ENCODE measurements at regions not wholly inside any gene's neighbourhood (a gene's known extent, or its start where the extent isn't known, plus 50 kb on each side); places are given as distances from the start of the nearest gene placed in this dataset.
A peak's percentile ranks its signal among the peaks of the same experiment; 100 is the strongest.
"Not testable (repeated sequence)": the region's sequence is repeated elsewhere in the genome, so short reads cannot be mapped to it uniquely, and the experiment has no call there.

DNA sequence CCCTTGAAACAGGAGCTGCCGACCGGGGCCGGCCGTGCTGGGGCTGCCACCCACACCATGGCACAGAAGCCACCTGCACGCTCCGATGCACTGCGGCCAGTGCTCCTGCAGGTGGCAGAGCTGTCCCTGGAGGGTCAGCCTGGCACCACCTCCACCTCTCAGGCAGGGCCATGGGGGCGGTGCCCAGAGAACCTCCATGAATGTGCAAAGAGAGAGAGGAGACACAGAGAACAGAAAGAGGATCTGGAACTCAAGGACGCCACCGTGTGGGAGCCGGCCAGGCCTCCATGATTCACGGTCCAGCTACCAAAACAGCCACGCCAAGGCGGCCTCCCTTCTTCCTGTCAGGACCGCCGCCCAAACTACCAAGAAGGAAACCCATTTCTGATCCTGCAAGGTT, 5397.7 kb upstream of the TPTE start:
- H3K36me3 ChIP-seq (ENCODE audit: low read depth, missing control alignments); intact Hi-C loops (cut with DNase I; ENCODE audit: low total_unique reads); H3K27me3 ChIP-seq; H3K27ac ChIP-seq; H3K4me1 ChIP-seq; H3K4me3 ChIP-seq; H3K9me3 ChIP-seq: not testable (repeated sequence)
- DNase-seq = peak; percentile 90
- WGBS, 2 donors = 0% methylated on average over 4 of the region's 16 CpGs; no CpG with 5 or more reads in 1 of the 2 donors
- TF ChIP-seq CTCF (IDR thresholded peaks at IDR 0.05) = peak in 1 of 3 experiments; percentile 27

GRCh38 chr21:5128261-5128660, 5393.1 kb upstream of the TPTE start:
- H3K27me3 ChIP-seq; H3K36me3 ChIP-seq (ENCODE audit: low read depth, missing control alignments); intact Hi-C loops (cut with DNase I; ENCODE audit: low total_unique reads); H3K9me3 ChIP-seq; H3K27ac ChIP-seq; H3K4me1 ChIP-seq: not testable (repeated sequence)
- peak; percentile 96 for DNase-seq
- WGBS, 2 donors = 1% methylated on average over 20 of the region's 42 CpGs; no CpG with 5 or more reads in 1 of the 2 donors
- H3K4me3 ChIP-seq = peak overlapping the region in 1 of 2 donors; percentile 56

- H3K36me3 ChIP-seq (ENCODE audit: low read depth, missing control alignments); H3K27me3 ChIP-seq; H3K9me3 ChIP-seq; H3K4me1 ChIP-seq; H3K4me3 ChIP-seq; DNase-seq; H3K27ac ChIP-seq; intact Hi-C loops (cut with DNase I; ENCODE audit: low total_unique reads): not testable (repeated sequence)
- WGBS, 2 donors = 100% methylated on average over 1 of the region's 19 CpGs; no CpG with 5 or more reads in 1 of the 2 donors
Observed at GRCh38 chr21:5133824-5134223, 5387.6 kb upstream of the TPTE start.

DNA sequence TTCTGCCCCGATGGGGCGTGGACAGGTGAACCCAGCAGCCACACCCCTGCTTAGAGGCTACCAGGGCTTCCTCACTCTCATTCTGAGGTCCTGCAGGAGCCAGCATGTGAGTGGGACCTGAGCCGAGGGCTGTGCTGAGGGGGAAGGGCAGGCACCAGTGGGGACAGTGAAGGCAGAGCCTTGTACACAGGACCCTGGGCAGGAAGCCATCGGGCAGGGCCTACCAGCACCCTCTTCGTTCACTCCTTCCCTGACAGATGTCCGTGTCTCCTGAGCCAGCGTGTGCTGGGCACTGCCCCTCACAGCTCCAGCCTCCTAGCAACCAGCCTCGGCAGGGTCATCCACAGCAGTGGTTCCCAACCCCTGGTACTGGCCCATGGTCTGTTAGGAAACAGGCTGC, 5385.0 kb upstream of the TPTE start:
- no CpG with 5 or more reads among the region's 8 CpGs for WGBS, 2 donors
- DNase-seq; H3K9me3 ChIP-seq; H3K4me3 ChIP-seq; H3K27ac ChIP-seq; H3K36me3 ChIP-seq (ENCODE audit: low read depth, missing control alignments); H3K27me3 ChIP-seq; H3K4me1 ChIP-seq; intact Hi-C loops (cut with DNase I; ENCODE audit: low total_unique reads): not testable (repeated sequence)

GRCh38 chr21:5137006-5137405, 5384.4 kb upstream of the TPTE start:
- H3K9me3 ChIP-seq; H3K27ac ChIP-seq; intact Hi-C loops (cut with DNase I; ENCODE audit: low total_unique reads); H3K27me3 ChIP-seq; H3K4me3 ChIP-seq; H3K4me1 ChIP-seq; DNase-seq; H3K36me3 ChIP-seq (ENCODE audit: low read depth, missing control alignments): not testable (repeated sequence)
- no CpG with 5 or more reads among the region's 18 CpGs for WGBS, 2 donors

- WGBS, 2 donors = 84% methylated on average over 4 of the region's 7 CpGs; no CpG with 5 or more reads in 1 of the 2 donors
- H3K4me1 ChIP-seq; H3K9me3 ChIP-seq; intact Hi-C loops (cut with DNase I; ENCODE audit: low total_unique reads); H3K4me3 ChIP-seq; H3K36me3 ChIP-seq (ENCODE audit: low read depth, missing control alignments); H3K27me3 ChIP-seq; DNase-seq; H3K27ac ChIP-seq: not testable (repeated sequence)
Observed at GRCh38 chr21:5138687-5139086, 5382.7 kb upstream of the TPTE start.

DNA sequence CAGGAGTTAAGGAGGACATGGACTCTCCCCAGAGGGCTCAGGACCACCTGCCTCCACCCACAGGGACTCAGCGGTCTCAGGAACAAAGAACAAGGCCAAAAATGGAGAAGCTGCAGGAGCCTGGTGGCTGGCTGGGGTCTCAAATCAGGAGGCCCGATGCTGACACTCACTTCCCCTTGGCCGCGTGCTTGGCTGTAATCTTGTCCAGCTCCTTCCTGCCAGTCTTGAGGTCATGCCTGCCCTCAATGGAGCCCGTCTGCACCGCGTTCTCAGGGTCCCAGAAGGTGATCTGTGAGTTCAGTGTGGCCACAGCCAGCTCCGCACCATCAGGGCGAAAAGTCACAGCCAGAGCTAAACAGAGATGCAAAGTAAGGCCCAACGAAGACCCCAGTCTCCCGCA, 5381.9 kb upstream of the TPTE start:
- H3K27ac ChIP-seq; intact Hi-C loops (cut with DNase I; ENCODE audit: low total_unique reads); DNase-seq; H3K9me3 ChIP-seq; H3K4me1 ChIP-seq; H3K27me3 ChIP-seq; H3K36me3 ChIP-seq (ENCODE audit: low read depth, missing control alignments); H3K4me3 ChIP-seq: not testable (repeated sequence)
- WGBS, 2 donors = no CpG with 5 or more reads among the region's 11 CpGs

- H3K36me3 ChIP-seq (ENCODE audit: low read depth, missing control alignments); H3K4me3 ChIP-seq; H3K9me3 ChIP-seq; H3K27me3 ChIP-seq; DNase-seq; H3K4me1 ChIP-seq; H3K27ac ChIP-seq; intact Hi-C loops (cut with DNase I; ENCODE audit: low total_unique reads): not testable (repeated sequence)
- WGBS, 2 donors = 100% methylated on average over 2 of the region's 6 CpGs; no CpG with 5 or more reads in 1 of the 2 donors
Observed at GRCh38 chr21:5143011-5143410, 5378.4 kb upstream of the TPTE start.

DNA sequence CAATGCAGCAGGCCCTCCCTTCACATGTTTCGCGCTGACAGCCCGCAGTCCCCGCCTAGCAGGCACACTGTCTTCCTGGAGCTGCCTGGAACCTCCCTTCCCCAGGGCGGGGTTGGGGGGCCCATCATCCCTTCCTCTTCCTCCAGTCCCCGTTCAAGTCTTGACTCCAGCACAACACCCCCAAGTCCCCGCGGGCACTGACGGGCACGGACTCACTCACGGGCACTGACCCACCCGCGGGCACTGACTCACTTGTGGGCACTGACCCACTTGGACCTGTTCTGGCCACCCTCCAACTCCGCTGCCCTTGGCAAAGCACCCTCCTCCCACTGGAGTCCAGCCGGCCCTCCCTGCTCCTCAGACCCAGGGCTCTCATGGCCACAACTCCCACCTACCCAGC, 5376.7 kb upstream of the TPTE start:
- H3K27me3 ChIP-seq; H3K4me3 ChIP-seq; H3K36me3 ChIP-seq (ENCODE audit: low read depth, missing control alignments); H3K27ac ChIP-seq; H3K4me1 ChIP-seq; intact Hi-C loops (cut with DNase I; ENCODE audit: low total_unique reads); H3K9me3 ChIP-seq: not testable (repeated sequence)
- WGBS, 2 donors = 51% methylated on average over 8 of the region's 15 CpGs; no CpG with 5 or more reads in 1 of the 2 donors
- peak; percentile 18 for DNase-seq

GRCh38 chr21:5147685-5148084, 5373.7 kb upstream of the TPTE start:
- peak; percentile 18 for DNase-seq
- H3K27me3 ChIP-seq; H3K4me3 ChIP-seq; H3K36me3 ChIP-seq (ENCODE audit: low read depth, missing control alignments); H3K27ac ChIP-seq; intact Hi-C loops (cut with DNase I; ENCODE audit: low total_unique reads); H3K4me1 ChIP-seq; H3K9me3 ChIP-seq: not testable (repeated sequence)
- WGBS, 2 donors = no CpG with 5 or more reads among the region's 18 CpGs

DNA sequence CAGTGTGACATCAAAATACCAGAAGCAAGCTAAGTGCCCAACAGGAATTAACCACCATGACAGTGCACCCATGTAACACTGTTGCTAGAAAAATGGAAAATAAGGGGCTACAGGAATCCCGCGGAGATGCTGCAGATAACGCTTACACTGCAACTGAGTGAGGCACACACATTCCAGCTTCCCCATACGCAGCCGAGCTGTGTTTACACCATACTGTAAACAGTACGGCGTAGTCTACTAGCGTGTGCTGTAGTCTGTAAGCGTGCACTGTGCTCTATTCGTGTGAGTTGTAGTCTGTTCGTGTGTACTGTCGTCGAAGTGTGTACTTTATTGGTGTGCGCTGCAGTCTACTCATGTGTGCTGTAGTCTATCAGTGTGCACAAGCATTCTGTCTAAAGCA, 5372.2 kb upstream of the TPTE start:
- H3K36me3 ChIP-seq (ENCODE audit: low read depth, missing control alignments); H3K4me1 ChIP-seq; H3K4me3 ChIP-seq; H3K27ac ChIP-seq; H3K27me3 ChIP-seq; H3K9me3 ChIP-seq; intact Hi-C loops (cut with DNase I; ENCODE audit: low total_unique reads); DNase-seq: not testable (repeated sequence)
- 88% methylated on average over 8 of the region's 14 CpGs; no CpG with 5 or more reads in 1 of the 2 donors for WGBS, 2 donors
